Bronchial epithelial cell (primary cell): ENCODE measurements at regions not wholly inside any gene's neighbourhood (a gene's known extent, or its start where the extent isn't known, plus 50 kb on each side); places are given as distances from the start of the nearest gene placed in this dataset.

ENCODE experiments used
- DNase-seq: peaks from one replicate; pipeline ENCODE4 v3.0.0-alpha.2; 2010; ENCODE audit warnings: low read depth
- FAIRE-seq: peaks from 2 replicates; lab custom pipeline; 2011; peaks lifted over from hg19 to GRCh38; lab: Jason Lieb, UNC
- H3K27me3 ChIP-seq: 2 replicates; pipeline ENCODE4 v1.5.1; 2011; ENCODE audit warnings: low read length; ENCODE audit not compliant: control insufficient read depth, insufficient read depth
- H3K36me3 ChIP-seq: 2 replicates; pipeline ENCODE4 v1.5.1; 2011; ENCODE audit warnings: low read length; ENCODE audit not compliant: control insufficient read depth, insufficient read depth
- H3K4me3 ChIP-seq: 2 replicates; pipeline ENCODE4 v1.5.1; 2011; ENCODE audit warnings: mild to moderate bottlenecking, low read depth, low read length, control low read depth
- CTCF ChIP-seq: IDR thresholded peaks from 2 replicates; pipeline ENCODE4 v1.5.1; 2011; ENCODE audit warnings: mild to moderate bottlenecking, moderate library complexity, low read length, control low read depth, inconsistent platforms; ENCODE audit not compliant: insufficient read depth, severe bottlenecking

GRCh38 chr5:60505373-60506171 lies 194.4 kb downstream of the DEPDC1B start:
- TF ChIP-seq CTCF: no peak

GRCh38 chr5:60504342-60504741 lies 195.6 kb downstream of the DEPDC1B start:
- no peak for DNase-seq
- FAIRE-seq: no peak
- no peak for TF ChIP-seq CTCF
- H3K27me3 ChIP-seq: no peaks in the 10 kb centered on the region
- no peak overlapping the region for H3K4me3 ChIP-seq
- no peaks in the 10 kb centered on the region for H3K36me3 ChIP-seq

More at GRCh38 chr5:60505373-60506171, 194.4 kb downstream of the DEPDC1B start:
- no peak for DNase-seq
- no peak for FAIRE-seq
- Histone ChIP-seq H3K36me3 (no peaks in the 10 kb centered on the region), H3K4me3 (no peak overlapping the region), H3K27me3 (no peaks in the 10 kb centered on the region)

DNA sequence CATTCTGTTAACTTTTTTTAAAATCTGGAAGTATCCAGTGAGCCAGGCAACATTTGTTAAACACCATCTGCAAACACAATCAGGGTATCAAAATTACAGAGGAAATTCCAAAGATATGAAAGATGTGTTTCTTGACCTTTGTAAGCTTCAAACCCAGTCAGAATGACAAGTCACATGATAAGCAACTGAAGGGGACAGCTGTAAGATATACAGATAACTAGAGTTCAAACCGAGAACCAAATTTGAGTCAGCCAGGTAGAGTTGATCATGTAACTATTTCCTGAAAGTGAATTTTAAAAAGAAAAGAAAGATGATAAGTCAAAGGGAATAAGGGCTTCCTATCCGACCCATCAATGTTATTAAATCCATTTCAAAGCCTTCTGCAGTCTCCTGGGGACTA lies 196.2 kb downstream of the DEPDC1B start:
- no peak for TF ChIP-seq CTCF
- no peak for FAIRE-seq
- no peaks in the 10 kb centered on the region for H3K36me3 ChIP-seq

GRCh38 chr5:60497706-60498500 lies 202.1 kb downstream of the DEPDC1B start:
- no peaks in the 10 kb centered on the region for H3K36me3 ChIP-seq
- no peak for TF ChIP-seq CTCF
- no peaks in the 10 kb centered on the region for H3K27me3 ChIP-seq
- H3K4me3 ChIP-seq: no peak overlapping the region
- no peak for FAIRE-seq
- DNase-seq: no peak

More for the DNA sequence above, 196.2 kb downstream of the DEPDC1B start:
- H3K27me3 ChIP-seq: no peaks in the 10 kb centered on the region
- no peak for DNase-seq
- H3K4me3 ChIP-seq: no peak overlapping the region

GRCh38 chr5:60495644-60496520 lies 204.1 kb downstream of the DEPDC1B start:
- H3K4me3 ChIP-seq: no peak overlapping the region
- no peak for FAIRE-seq
- H3K27me3 ChIP-seq: no peaks in the 10 kb centered on the region
- no peaks in the 10 kb centered on the region for H3K36me3 ChIP-seq
- no peak for DNase-seq
- no peak for TF ChIP-seq CTCF
